ENCODE measurements at regions not wholly inside any gene's neighbourhood (a gene's known extent, or its start where the extent isn't known, plus 50 kb on each side); places are given as distances from the start of the nearest gene placed in this dataset.
A peak's percentile ranks its signal among the peaks of the same experiment; 100 is the strongest.

GRCh38 chr3:189557824-189558223, 73.4 kb upstream of the TP63 start:
- no peak for DNase-seq

- no peak for DNase-seq
Observed at GRCh38 chr3:189561256-189561655, 69.9 kb upstream of the TP63 start.

GRCh38 chr3:189563853-189564563, 67.2 kb upstream of the TP63 start:
- DNase-seq = no peak

- no peak for DNase-seq
Observed at GRCh38 chr3:189566550-189567130, 64.5 kb upstream of the TP63 start.

- DNase-seq = no peak
Observed at GRCh38 chr3:189567322-189567721, 63.9 kb upstream of the TP63 start.

- DNase-seq = peak; percentile 21
Observed at GRCh38 chr3:189567766-189568420, 63.3 kb upstream of the TP63 start.

- DNase-seq = no peak
Observed at GRCh38 chr3:189568961-189569360, 62.2 kb upstream of the TP63 start.

- DNase-seq = no peak
Observed at GRCh38 chr3:189569473-189569872, 61.7 kb upstream of the TP63 start.

- no peak for DNase-seq
Observed at GRCh38 chr3:189570916-189571315, 60.3 kb upstream of the TP63 start.

GRCh38 chr3:189572249-189572648, 58.9 kb upstream of the TP63 start:
- DNase-seq = no peak

- DNase-seq = no peak
Observed at GRCh38 chr3:189573004-189573403, 58.2 kb upstream of the TP63 start.

GRCh38 chr3:189576486-189576885, 54.7 kb upstream of the TP63 start:
- no peak for DNase-seq

- no peak for DNase-seq
Observed at GRCh38 chr3:189577050-189577951, 53.9 kb upstream of the TP63 start.

- DNase-seq = no peak
Observed at GRCh38 chr3:189580190-189580589, 51.0 kb upstream of the TP63 start.
